ENCODE measurements at regions not wholly inside any gene's neighbourhood (a gene's known extent, or its start where the extent isn't known, plus 50 kb on each side); places are given as distances from the start of the nearest gene placed in this dataset.

DNA sequence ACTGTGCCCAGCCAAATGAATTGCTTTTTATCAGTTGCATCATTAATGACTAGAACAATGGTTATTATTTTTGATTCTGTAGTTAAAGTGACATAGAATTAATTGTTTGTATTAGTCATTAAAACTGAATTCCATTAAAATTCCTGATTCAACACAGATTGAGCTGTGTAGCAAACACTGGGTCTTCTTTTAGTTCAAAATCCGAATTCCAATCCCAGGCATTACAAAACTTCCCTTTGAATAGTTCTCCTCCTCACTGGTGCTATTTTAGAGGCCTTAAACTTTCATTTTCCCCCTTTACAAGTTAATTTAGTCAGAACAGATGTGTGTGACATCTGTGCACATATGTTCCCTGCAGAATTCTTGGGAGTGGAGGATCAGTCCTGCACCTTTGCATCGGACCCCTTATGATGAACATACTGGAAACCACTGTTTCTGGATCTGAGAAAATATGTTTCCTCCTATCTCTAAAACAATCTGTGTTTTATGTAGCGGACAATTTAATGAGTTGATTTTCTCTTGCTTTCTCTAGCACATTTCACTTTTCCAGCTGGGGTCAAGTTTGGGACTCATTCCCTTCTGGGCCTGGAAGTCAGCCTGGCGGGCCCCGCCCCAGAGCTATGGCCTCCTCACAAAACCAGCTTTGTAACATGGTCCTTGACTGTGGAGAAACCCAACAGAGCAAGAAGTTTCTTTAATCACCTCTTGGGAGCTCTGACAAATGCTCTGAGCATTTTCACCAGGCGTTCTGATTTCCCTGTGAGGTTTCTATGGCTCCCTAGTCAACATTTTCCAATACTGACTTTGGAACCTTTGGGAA is 87.9 kb upstream of the MAMDC2 start:
- DNase-seq, result no peak

DNA sequence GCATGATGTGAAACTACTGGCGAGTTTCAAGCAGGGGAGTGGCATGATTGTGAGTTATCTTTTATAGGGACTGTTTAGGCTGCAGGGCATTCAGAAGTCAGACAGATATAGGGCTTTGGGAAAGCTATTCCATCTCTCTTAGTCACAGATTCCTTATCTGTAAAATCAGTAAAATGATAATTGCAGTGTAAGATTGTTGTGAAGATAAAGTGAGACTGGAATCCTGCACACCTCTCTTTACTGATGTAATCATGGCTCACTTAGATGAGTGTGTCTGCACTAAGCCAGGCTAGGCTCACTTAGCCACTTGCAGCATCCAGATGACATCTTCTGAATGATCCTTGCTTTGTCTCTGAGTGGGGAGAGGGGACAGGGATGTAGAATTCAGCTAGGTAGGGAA is 81.8 kb upstream of the MAMDC2 start:
- no peak for DNase-seq

DNA sequence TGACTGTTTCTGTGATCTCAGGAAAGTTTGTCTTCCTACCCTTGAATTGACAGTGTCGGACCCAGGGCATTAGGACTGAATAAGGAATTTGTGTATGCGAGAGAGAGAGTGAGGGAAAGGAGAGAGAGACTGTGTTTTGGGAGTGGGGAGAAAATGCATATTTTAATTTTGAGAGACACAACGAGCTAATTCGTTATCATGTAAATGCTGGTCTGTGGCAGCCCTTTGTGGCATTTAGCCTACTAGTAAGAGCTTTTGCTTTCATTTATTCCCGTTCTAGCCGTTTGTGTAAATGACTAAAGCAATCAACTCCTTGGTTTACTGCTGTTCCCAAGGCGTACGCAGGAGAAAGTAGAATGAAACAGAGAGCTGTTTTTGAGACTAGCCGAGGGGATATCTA is 79.8 kb upstream of the MAMDC2 start:
- no peak for DNase-seq

DNA sequence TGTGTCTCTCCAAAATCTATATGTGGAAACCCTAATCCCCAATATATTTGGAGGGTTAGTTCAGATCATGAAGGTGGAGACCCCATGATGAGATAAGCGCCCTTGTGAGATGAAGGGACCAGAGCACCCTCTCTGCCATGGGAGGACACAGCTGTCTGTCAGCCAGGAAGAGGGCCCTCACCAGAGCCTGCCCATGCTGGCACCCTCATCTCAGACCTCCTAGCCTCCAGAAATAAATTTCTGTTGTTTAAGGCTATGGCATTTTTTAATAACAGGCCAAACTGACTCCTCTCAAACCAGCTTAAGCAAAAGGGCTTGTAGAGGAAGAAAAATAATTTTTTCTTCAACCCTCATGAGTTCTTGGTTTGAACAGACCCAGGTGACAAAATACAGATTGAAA is 79.2 kb upstream of the MAMDC2 start:
- no peak for DNase-seq

DNA sequence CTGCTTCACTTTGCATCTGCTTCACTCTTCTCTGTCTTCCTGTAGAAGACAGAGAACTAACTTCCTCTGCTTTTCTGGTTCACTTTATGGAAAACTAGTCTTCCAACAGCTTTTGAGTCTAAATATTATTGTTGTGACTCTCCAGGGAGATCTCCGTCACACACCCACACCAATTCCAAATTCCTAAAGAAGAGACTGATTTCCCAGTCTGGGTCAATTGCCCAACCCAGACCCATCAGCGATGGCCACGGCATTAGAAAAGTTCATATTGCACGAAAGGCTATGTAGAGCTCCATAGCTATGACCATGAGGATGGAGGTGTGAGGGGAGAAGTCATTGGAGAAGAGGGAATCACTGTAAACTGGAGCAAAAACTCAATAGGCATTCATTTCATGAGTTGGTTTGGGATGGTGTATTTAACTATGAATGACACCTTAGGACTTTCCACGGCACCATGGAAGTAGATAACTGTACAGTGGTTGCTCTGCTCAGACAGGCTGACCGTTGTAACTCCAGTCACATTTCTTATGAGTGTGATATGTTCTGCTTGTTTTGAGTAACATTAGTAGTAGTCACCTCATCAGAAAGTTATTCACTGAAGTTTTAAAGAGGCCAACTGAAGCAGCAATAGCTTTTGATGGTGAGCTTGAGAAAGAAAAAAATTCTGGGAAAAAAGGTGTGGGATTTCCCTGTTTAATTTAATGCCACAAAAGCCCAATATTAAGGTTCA is 78.1 kb upstream of the MAMDC2 start:
- DNase-seq, result no peak

DNA sequence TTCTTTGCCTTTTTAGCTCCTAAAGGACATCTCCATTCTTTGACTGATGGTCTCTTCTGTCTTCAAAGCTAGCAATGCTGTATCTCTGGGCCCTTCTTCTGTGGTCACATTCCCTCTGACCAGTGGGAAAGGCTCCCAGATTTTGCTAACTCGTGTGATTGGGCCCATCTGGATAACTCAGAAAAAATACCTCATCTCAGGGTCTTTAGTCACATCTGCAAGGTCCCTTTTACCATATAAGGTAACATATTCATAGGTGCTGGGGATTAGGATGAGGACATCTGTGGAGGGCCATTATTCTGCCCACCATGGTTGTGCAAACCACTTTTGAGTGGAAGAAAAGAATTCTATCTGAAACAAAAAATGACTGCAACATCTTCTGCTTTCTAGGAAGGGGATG is 76.3 kb upstream of the MAMDC2 start:
- DNase-seq, result no peak

DNA sequence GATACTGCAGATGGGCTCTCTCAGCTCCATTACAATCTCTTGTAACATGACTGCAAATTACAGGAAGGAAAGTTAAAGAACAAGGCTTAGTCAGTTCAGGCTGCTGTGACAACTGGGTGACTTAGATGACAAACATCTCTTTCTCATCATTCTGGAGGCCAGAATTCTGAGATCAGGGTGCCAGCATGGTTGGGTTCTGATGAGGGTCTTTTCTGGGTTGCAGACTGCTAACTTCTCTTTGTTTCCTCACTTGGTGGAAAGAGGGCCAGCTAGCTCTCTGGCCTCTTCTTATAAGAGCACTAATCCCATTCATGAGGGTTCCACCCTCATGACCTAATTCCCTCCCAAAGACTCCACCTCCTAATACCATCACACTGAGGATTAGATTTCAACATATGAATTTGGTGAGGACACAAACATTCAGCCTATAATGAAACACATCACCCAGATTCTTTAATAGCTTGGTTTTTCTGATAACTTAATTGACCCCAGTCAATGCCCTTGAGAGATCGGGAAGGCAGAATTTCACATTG is 73.6 kb upstream of the MAMDC2 start:
- no peak for DNase-seq

DNA sequence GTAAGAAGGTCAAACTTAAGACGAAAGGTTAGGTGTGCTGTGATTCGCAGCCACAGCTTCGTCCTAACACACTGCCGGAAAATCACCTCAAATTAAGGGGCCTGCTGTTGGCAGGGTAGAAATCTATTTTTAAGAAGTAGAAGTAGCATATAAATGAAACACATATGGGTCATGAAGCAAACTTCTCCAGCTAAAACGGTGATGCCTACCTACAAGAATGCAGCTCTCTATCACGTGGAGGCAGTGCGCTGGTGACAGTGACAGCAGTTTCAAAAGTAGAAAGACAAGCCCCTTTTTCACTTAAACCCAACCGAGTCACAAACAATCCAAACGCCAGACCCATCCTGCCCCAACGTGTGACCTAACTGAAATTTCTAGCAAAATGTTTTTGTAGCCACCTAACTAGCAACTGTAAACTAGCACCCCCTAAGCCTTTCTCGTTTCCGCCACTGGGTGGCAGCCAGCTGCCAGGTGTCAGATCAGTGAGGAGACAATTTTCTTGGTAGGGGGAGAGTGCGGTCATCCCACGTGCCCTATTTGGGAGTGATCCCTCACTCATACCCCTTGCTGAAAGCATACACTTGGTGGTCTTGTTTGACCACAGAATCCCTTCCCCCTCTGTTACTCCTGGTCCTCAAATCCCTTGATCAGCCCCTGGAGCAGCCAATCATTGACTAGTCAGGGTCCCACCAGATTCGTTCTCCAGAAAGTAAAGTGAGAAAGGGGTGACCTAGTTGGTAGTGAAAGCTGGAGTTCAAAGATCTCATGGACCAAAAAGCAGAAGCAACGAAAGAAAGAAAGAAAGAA is 71.8 kb upstream of the MAMDC2 start:
- peak; percentile 56 for DNase-seq

DNA sequence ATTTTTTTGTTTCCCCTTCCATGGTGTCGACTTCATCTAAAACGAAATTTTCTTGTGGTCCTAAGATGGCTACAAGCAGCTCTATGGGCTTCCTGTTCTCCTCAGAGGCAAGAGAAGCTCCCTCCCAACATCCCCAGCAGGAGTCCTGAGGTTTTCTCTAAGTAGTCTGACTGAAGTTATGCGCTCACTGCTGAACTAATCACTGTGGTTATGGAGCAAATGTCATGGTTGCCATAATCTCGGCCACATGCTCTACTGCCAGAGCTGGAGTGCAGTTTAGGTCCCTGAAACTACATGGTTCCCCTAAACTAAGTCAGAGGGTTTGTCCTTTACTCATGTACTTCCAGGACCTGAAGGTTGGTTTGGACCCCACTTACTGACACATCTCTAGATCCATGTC is 68.0 kb upstream of the MAMDC2 start:
- no peak for DNase-seq

DNA sequence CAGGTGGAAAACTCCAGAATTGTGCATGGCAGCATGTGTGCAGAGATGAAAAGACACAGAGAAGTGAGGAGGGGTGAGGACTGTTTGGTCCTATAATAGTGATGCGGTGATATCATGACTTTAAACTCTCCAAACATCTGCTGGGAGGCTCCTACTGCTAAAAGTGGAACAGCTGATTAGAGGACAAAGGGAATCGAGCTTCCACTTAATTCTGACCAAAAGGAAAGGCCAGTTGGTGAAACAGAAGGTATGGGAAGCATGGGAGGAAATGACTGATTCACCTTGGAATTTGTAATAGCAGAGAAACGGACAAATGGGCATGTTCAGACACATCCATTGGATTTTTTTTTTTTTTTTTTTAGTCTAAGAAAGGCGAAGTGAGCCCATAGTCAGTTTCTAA is 67.5 kb upstream of the MAMDC2 start:
- DNase-seq, result no peak

DNA sequence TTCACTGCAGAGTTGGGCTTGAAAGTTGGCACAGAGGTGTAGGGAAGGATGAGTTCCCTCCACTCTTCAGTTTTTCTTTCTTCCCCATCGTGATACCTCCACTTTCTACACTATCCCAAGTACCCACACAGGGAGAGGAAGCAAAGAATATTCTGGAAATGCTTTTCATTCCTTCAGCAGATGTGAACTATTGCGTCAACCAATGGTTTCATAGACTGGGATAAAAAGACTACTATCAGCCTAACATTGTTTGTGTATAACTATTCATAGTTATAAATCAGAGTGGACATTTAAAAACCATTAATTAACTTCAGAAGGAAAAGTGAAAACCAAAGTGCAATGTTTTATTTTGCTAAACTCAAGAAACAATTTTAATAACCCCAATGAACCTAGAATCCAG is 63.6 kb upstream of the MAMDC2 start:
- DNase-seq, result no peak

DNA sequence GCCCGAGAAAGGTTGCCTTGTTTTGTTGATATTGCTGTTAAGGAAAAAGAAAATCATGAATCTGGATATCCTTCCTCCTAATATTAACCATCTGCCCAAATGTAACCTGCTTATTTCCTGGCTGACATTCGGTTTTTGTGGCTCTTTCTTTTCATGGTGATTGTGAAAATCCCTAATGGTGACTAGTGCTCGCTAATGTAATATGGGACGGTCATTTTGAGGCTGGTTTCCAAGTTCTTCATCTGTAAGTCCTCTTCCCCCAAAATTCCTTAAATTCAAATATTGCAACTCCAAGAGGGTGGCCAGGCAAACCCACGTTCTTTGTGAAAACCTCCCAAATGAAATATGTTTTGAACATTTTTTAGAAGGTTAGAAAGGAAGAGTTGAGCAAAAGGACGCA is 63.1 kb upstream of the MAMDC2 start:
- no peak for DNase-seq

DNA sequence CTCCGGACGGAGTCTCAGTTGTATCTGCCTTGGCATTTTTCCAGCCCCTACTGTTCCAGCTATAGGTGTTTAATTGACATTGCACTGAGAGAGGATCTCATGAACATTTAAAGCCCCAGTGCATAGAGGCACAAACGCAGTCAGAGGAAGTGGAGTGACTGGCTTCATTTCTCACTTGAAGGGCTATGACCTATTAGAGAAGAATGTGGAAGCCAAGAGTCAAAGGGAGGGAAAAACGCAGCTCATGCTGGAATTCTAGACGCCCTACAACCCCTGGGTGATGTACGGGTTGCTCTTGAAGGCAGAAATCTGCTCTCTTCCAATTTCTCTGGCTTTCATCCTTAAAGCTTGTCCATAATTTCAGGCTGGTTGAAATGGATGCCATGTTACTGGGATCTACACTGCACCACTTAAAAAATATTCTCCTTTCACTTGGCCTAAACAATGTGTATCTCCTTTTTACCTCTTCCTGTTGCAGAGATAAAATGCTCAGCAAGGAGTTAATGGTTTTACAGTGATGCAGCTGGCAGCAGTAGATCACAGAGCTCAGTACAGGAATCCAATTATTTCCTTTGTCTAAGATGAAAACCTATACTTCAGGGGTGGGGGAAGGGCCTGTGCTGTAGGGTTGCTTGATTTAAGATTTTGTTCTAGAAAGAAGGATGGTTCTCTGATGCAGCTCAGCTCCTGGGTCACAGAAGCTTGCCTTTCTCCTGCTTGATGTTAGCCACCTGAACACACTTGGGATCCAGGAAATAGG is 61.8 kb upstream of the MAMDC2 start:
- DNase-seq, result peak; percentile 12

DNA sequence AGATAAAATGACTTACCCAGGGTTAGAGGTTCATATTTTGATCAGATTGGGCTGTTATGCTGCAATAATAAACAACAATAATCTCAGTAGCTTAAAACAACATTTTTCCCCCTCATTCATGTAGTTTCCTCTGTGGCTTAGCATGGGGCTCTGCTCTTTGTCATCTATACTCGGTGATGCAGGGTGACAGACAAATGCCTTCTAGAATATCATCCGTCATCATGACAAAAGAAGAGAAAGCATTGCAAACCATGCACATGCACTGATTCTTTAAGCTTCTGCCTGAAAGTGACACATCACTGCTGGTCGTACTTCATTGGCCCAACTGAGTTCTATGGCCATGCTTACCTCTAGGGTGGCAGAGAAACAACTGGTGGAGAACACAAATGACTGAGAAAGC is 58.8 kb upstream of the MAMDC2 start:
- no peak for DNase-seq

DNA sequence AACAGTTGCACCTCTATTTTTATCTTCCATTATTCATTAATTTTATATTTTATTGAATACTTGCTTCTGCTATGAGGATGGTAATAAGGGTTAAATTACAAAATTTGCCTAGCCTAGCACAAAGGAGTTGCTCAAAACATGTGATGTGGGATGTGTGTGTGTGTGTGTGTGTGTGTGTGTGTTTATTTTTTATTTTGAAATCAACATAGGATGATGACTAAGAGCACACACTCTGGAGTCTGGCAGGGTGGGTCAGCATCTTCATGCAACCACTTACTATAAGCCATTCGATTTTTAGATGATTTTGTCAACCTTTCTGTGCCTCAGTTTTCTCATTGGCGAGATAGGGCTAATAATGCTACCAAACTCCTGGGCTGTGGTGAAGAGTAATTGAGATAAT is 57.7 kb upstream of the MAMDC2 start:
- DNase-seq, result no peak

DNA sequence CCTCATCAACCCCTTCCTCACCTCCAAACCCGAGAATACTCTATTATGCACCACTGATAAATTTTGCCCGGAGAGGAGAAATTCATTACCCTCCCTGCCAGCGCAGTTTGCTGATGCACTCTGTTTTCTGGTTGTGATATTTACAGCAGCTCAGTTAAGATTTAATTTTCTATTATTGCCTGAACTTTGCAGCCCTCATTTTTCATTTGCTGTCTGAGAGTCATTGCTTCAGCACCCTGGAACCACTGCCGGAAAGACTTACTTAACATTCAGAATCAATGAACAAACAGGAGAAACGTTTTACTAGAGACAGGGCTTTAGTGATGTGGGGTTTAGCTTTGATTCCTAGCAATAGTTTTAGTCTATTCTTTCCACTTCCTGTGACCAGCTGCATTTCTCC is 56.7 kb upstream of the MAMDC2 start:
- no peak for DNase-seq

DNA sequence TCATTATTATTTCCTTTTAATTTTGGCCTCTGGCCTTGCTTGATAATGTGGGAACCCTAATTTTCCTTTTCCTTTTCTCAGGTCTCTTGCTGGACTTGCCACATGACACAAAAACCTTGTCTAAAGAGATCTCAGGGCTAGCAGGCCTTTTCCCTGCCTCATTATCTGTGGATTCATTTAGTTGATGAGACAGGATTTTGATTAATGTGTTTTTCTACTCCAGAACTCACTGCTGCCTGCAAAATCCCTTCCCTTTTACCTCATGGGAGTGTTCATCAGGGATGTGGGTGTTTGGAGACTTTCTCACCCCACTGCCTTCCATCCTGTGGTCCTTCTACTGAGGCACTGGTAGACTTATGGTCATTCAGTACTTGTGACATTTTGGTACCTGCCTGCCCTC is 56.2 kb upstream of the MAMDC2 start:
- DNase-seq, result no peak

DNA sequence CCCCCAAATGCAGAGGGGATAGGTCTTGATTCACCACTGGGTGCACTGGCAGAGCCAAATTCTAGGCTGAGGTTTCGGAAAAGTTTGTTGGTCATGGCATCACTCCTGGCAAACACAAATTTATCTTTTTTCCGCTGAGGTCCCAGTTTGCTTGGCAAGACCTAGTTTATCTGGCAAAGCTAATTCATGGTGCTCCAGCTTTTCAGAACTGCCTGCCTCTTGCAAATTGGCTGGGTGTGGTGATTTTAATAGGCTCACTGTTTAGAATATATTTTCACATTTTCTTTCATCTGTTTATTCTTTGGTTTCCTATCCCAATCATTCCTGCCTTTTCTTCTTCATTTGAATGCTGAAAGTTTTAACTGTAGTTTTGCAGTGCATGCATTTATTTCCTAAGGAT is 50.5 kb upstream of the MAMDC2 start:
- no peak for DNase-seq

All from NCI-H1105 treated with DMSO at 0.1 percent for 48 hours (cell line).